HepG2 (cell line): ENCODE measurements at regions not wholly inside any gene's neighbourhood (a gene's known extent, or its start where the extent isn't known, plus 50 kb on each side); places are given as distances from the start of the nearest gene placed in this dataset.

Experiments used
- ATAC-seq: fragments of 200-7000 bp; cut with Tn5 transposase; 3 replicates; pipeline ENCODE4 v1.9.1; 2020; ENCODE audit warnings: mild to moderate bottlenecking, moderate library complexity
- BruUV-seq: library from RNA; stranded (reverse); fragments of 400-500 nt; replicated peaks from 2 replicates; lab custom pipeline; 2021; lab: Mats Ljungman, UMichigan
- CTCF ChIA-PET: fragments of 300-600 bp; formaldehyde crosslinking; extraction: SDS; loops from one replicate; lab custom pipeline; 2021; ENCODE audit warnings: low total read pairs, inconsistent platforms, low intra/inter-chr PET ratio; lab: Yijun Ruan, JAX
- POLR2A ChIA-PET: fragments of 350-600 bp; sonication (Branson Sonifier 250); formaldehyde crosslinking; loops from one replicate; lab custom pipeline; 2020; ENCODE audit warnings: antibody characterized with exemption, inconsistent platforms; lab: Yijun Ruan, JAX
- DNase-seq: peaks from one replicate; pipeline ENCODE4 v3.0.0-alpha.2; 2015; ENCODE audit warnings: low spot score
- FAIRE-seq: peaks from 3 replicates; lab custom pipeline; 2011; peaks lifted over from hg19 to GRCh38; lab: Jason Lieb, UNC
- H2AFZ ChIP-seq: one replicate; pipeline ENCODE4 v1.6.1; 2011; ENCODE audit warnings: low read length, inconsistent platforms
- H3K27ac ChIP-seq: fragments of 300-600 bp; 3 replicates; pipeline ENCODE4 v1.8.0; 2011; ENCODE audit warnings: mixed run types, mild to moderate bottlenecking, mixed read lengths, low read length, inconsistent platforms; ENCODE audit not compliant: insufficient read depth; ENCODE audit errors: extremely low read length
- H3K27me3 ChIP-seq, 2 experiments: fragments of 200-600 bp in 1 of 2; 2 replicates in 1 of 2; 3 replicates in 1 of 2; pipeline versions ENCODE4 v1.6.0 to v1.8.0; 2011; ENCODE audit warnings: low read length in 2 of 2, mild to moderate bottlenecking in 2 of 2, moderate library complexity in 2 of 2, inconsistent platforms in 1 of 2; ENCODE audit not compliant: insufficient read depth in 2 of 2, control insufficient read depth in 1 of 2
- H3K36me3 ChIP-seq, 2 experiments: fragments of 200-600 bp in 1 of 2; replicated peaks in 1 of 2; 2 replicates in 1 of 2; 3 replicates in 1 of 2; pipeline versions ENCODE4 v1.5.1 to v1.8.0; 2011; ENCODE audit warnings: low read length in 2 of 2, inconsistent platforms in 1 of 2; ENCODE audit not compliant: insufficient read depth in 2 of 2, control insufficient read depth in 1 of 2
- H3K4me1 ChIP-seq: 2 replicates; pipeline ENCODE4 v1.5.1; 2012; ENCODE audit warnings: low read length, inconsistent platforms; ENCODE audit not compliant: insufficient read depth
- H3K4me2 ChIP-seq: 2 replicates; pipeline ENCODE4 v1.6.0; 2011; ENCODE audit warnings: low read depth, low read length, inconsistent platforms
- H3K4me3 ChIP-seq, 3 experiments: fragments of 200-600 bp in 1 of 3; sonication (generic), shearing (Covaris generic) in 1 of 3; replicated peaks in 1 of 3; 2 replicates each; pipeline ENCODE4 v1.5.1; 2011 to 2016; ENCODE audit warnings: low read length in 3 of 3, inconsistent platforms in 2 of 3, low read depth in 2 of 3, mild to moderate bottlenecking in 2 of 3, control low read depth in 1 of 3, mixed read lengths in 1 of 3; ENCODE audit not compliant: insufficient read depth in 1 of 3
- H3K79me2 ChIP-seq: one replicate; pipeline ENCODE4 v1.6.1; 2011; ENCODE audit warnings: low read length, inconsistent platforms; ENCODE audit not compliant: insufficient read depth
- H3K9ac ChIP-seq: 2 replicates; pipeline ENCODE4 v1.6.0; 2011; ENCODE audit warnings: mild to moderate bottlenecking, low read depth, low read length, inconsistent platforms; ENCODE audit not compliant: insufficient read depth
- H3K9me3 ChIP-seq: 2 replicates; pipeline ENCODE4 v1.5.1; 2012; ENCODE audit warnings: mild to moderate bottlenecking, low read length
- H4K20me1 ChIP-seq: 2 replicates; pipeline ENCODE4 v1.6.0; 2011; ENCODE audit warnings: inconsistent platforms, mild to moderate bottlenecking, low read length, moderate library complexity; ENCODE audit not compliant: insufficient read depth
- BRCA1 ChIP-seq: sonication (generic); formaldehyde crosslinking; IDR thresholded peaks from 2 replicates; pipeline ENCODE4 v1.4.0; 2020; ENCODE audit warnings: missing genetic modification reagents
- FOSL2 ChIP-seq: sonication (generic); formaldehyde crosslinking; IDR thresholded peaks from 2 replicates; pipeline ENCODE4 v1.4.0; 2020; ENCODE audit warnings: missing genetic modification reagents
- MIER3 ChIP-seq: IDR thresholded peaks from 2 replicates; pipeline ENCODE4 v1.6.1; 2016; ENCODE audit warnings: missing compliant biosample characterization, borderline replicate concordance
- REPIN1 ChIP-seq: sonication (generic); formaldehyde crosslinking; IDR thresholded peaks from 2 replicates; pipeline ENCODE4 v1.8.0; 2022; ENCODE audit warnings: missing genetic modification reagents, low read depth, mild to moderate bottlenecking, borderline replicate concordance
- SP1 ChIP-seq, 2 experiments: fragments of 450-650 bp in 1 of 2; sonication (generic) in 1 of 2; formaldehyde crosslinking in 1 of 2; IDR thresholded peaks; 2 replicates each; pipeline versions ENCODE4 v1.4.0 to v1.6.1; 2016 to 2020; ENCODE audit warnings: missing genetic modification reagents in 1 of 2
- ZNF333 ChIP-seq: sonication (generic); formaldehyde crosslinking; IDR thresholded peaks from 2 replicates; pipeline ENCODE4 v1.4.0; 2020; ENCODE audit warnings: mild to moderate bottlenecking, missing genetic modification reagents, borderline replicate concordance
- ZSCAN30 ChIP-seq: sonication (generic); formaldehyde crosslinking; IDR thresholded peaks from 2 replicates; pipeline ENCODE4 v1.5.0; 2020; ENCODE audit warnings: mild to moderate bottlenecking, missing genetic modification reagents
- WGBS: methylation state at CpG from one replicate; pipeline ENCODE4 v1.1.6; 2017; ENCODE audit warnings: low lambda C conversion rate; 5-methylcytosine and 5-hydroxymethylcytosine counted together
- in situ Hi-C: cut with HindIII; loops from 2 replicates; pipeline ENCODE4 v1.10.0; 2017; ENCODE audit warnings: low pct_unique_long_range_greater_than_20kb; ENCODE audit not compliant: extremely low pct_ligation_motif_present
- intact Hi-C: fragments of 100-400 bp; cut with micrococcal nuclease; formaldehyde crosslinking; loops from one replicate; pipeline ENCODE4 v1.10.0; 2022; ENCODE audit not compliant: unreplicated experiment
- TF ChIP-seq, protein P1 (sequence below): sonication (generic); formaldehyde crosslinking; IDR thresholded peaks from 2 replicates; pipeline ENCODE4; 2020; ENCODE audit warnings: missing genetic modification reagents, mild to moderate bottlenecking, borderline replicate concordance
- TF ChIP-seq, protein P2 (sequence below): sonication (generic); formaldehyde crosslinking; IDR thresholded peaks from 2 replicates; pipeline ENCODE4 v1.5.1; 2020; ENCODE audit warnings: mild to moderate bottlenecking, missing genetic modification reagents, borderline replicate concordance
- TF ChIP-seq, protein P3 (sequence below): sonication (generic); formaldehyde crosslinking; IDR thresholded peaks from 2 replicates; pipeline ENCODE4 v1.4.0; 2020; ENCODE audit warnings: missing genetic modification reagents, borderline replicate concordance

DNA sequence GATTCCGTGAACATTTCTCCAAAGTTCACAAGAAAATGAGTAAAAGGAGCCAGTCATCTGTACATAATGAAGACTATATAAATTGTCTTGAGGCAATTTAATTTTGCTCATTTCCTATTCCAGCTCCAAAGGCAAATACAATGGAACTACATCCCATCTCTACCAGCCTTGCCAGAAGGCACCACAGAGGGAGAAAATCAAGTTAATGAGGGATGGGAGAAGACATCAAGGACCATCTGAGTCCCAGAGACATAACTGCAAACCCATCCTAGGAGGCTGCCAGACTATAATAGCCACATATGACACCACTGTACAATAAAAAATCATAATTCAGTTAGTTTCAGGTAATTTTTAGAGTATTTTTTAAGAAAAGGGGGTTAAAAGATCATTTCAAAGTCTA is 136.3 kb upstream of the RGMB start (continued):
- TF ChIP-seq, protein P1, sequence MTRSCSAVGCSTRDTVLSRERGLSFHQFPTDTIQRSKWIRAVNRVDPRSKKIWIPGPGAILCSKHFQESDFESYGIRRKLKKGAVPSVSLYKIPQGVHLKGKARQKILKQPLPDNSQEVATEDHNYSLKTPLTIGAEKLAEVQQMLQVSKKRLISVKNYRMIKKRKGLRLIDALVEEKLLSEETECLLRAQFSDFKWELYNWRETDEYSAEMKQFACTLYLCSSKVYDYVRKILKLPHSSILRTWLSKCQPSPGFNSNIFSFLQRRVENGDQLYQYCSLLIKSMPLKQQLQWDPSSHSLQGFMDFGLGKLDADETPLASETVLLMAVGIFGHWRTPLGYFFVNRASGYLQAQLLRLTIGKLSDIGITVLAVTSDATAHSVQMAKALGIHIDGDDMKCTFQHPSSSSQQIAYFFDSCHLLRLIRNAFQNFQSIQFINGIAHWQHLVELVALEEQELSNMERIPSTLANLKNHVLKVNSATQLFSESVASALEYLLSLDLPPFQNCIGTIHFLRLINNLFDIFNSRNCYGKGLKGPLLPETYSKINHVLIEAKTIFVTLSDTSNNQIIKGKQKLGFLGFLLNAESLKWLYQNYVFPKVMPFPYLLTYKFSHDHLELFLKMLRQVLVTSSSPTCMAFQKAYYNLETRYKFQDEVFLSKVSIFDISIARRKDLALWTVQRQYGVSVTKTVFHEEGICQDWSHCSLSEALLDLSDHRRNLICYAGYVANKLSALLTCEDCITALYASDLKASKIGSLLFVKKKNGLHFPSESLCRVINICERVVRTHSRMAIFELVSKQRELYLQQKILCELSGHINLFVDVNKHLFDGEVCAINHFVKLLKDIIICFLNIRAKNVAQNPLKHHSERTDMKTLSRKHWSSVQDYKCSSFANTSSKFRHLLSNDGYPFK (CRISPR knock-in tag) = no peak
- TF ChIP-seq, protein P2, sequence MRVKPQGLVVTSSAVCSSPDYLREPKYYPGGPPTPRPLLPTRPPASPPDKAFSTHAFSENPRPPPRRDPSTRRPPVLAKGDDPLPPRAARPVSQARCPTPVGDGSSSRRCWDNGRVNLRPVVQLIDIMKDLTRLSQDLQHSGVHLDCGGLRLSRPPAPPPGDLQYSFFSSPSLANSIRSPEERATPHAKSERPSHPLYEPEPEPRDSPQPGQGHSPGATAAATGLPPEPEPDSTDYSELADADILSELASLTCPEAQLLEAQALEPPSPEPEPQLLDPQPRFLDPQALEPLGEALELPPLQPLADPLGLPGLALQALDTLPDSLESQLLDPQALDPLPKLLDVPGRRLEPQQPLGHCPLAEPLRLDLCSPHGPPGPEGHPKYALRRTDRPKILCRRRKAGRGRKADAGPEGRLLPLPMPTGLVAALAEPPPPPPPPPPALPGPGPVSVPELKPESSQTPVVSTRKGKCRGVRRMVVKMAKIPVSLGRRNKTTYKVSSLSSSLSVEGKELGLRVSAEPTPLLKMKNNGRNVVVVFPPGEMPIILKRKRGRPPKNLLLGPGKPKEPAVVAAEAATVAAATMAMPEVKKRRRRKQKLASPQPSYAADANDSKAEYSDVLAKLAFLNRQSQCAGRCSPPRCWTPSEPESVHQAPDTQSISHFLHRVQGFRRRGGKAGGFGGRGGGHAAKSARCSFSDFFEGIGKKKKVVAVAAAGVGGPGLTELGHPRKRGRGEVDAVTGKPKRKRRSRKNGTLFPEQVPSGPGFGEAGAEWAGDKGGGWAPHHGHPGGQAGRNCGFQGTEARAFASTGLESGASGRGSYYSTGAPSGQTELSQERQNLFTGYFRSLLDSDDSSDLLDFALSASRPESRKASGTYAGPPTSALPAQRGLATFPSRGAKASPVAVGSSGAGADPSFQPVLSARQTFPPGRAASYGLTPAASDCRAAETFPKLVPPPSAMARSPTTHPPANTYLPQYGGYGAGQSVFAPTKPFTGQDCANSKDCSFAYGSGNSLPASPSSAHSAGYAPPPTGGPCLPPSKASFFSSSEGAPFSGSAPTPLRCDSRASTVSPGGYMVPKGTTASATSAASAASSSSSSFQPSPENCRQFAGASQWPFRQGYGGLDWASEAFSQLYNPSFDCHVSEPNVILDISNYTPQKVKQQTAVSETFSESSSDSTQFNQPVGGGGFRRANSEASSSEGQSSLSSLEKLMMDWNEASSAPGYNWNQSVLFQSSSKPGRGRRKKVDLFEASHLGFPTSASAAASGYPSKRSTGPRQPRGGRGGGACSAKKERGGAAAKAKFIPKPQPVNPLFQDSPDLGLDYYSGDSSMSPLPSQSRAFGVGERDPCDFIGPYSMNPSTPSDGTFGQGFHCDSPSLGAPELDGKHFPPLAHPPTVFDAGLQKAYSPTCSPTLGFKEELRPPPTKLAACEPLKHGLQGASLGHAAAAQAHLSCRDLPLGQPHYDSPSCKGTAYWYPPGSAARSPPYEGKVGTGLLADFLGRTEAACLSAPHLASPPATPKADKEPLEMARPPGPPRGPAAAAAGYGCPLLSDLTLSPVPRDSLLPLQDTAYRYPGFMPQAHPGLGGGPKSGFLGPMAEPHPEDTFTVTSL (CRISPR knock-in tag) = no peak
- TF ChIP-seq REPIN1 (CRISPR knock-in tag) (no peak), MIER3 (CRISPR knock-in tag) (no peak)

DNA sequence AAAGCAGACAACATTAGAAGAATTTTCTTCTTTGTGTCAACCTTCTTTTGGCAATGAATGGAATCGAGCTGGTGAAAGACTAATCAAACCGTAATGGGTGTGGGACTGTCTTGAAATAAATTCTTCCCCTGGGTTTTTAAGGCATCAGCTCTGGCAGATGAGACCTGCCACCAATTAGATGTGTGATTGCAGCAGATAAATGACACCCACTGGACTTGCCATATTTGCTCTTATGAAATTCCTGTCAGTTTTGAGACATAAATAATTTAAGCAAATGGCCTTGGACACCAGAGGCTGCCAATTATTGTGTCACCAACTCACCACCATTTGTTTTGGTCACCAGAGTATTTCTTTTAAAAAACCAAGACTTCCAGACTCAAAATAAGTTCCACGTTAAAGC is 135.9 kb upstream of the RGMB start:
- Histone ChIP-seq H3K79me2 (no peaks in the 10 kb centered on the region), H3K4me3 (no peak overlapping the region), H3K9me3 (no peaks in the 10 kb centered on the region), H4K20me1 (no peaks in the 10 kb centered on the region), H3K27ac (no peak overlapping the region), H3K9ac (no peak overlapping the region), H3K4me1 (no peaks in the 10 kb centered on the region), H3K36me3 (no peaks in the 10 kb centered on the region), H3K4me2 (no peak overlapping the region), H3K27me3 (no peaks in the 10 kb centered on the region), H2AFZ (no peak overlapping the region)
- in situ Hi-C loops = no loop called here
- no peak for FAIRE-seq
- POLR2A ChIA-PET = no interaction called here
- DNase-seq = no peak
- intact Hi-C loops = no loop called here
- CTCF ChIA-PET = no interaction called here
- no TSS peak for BruUV-seq
- no peak for ATAC-seq
- 0% methylated on average over 3 of the region's 3 CpGs for WGBS
- TF ChIP-seq FOSL2 (CRISPR knock-in tag) (no peak), ZSCAN30 (no peak), SP1 (IDR thresholded peaks at IDR 0.05) (no peak), SP1 (CRISPR knock-in tag; IDR thresholded peaks at IDR 0.05) (no peak), ZNF333 (CRISPR knock-in tag) (no peak), BRCA1 (CRISPR knock-in tag) (no peak)
- TF ChIP-seq, protein P3, sequence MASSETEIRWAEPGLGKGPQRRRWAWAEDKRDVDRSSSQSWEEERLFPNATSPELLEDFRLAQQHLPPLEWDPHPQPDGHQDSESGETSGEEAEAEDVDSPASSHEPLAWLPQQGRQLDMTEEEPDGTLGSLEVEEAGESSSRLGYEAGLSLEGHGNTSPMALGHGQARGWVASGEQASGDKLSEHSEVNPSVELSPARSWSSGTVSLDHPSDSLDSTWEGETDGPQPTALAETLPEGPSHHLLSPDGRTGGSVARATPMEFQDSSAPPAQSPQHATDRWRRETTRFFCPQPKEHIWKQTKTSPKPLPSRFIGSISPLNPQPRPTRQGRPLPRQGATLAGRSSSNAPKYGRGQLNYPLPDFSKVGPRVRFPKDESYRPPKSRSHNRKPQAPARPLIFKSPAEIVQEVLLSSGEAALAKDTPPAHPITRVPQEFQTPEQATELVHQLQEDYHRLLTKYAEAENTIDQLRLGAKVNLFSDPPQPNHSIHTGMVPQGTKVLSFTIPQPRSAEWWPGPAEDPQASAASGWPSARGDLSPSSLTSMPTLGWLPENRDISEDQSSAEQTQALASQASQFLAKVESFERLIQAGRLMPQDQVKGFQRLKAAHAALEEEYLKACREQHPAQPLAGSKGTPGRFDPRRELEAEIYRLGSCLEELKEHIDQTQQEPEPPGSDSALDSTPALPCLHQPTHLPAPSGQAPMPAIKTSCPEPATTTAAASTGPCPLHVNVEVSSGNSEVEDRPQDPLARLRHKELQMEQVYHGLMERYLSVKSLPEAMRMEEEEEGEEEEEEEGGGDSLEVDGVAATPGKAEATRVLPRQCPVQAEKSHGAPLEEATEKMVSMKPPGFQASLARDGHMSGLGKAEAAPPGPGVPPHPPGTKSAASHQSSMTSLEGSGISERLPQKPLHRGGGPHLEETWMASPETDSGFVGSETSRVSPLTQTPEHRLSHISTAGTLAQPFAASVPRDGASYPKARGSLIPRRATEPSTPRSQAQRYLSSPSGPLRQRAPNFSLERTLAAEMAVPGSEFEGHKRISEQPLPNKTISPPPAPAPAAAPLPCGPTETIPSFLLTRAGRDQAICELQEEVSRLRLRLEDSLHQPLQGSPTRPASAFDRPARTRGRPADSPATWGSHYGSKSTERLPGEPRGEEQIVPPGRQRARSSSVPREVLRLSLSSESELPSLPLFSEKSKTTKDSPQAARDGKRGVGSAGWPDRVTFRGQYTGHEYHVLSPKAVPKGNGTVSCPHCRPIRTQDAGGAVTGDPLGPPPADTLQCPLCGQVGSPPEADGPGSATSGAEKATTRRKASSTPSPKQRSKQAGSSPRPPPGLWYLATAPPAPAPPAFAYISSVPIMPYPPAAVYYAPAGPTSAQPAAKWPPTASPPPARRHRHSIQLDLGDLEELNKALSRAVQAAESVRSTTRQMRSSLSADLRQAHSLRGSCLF (CRISPR knock-in tag) = no peak
